C4-2B (cell line): ENCODE measurements at regions not wholly inside any gene's neighbourhood (a gene's known extent, or its start where the extent isn't known, plus 50 kb on each side); places are given as distances from the start of the nearest gene placed in this dataset.

Experiments
- CTCF ChIP-seq: fragments of 450-650 bp; conservative IDR thresholded peaks from 2 replicates; pipeline ENCODE4 v1.5.1; 2017; ENCODE audit warnings: mild to moderate bottlenecking
- ZFX ChIP-seq: fragments of 450-650 bp; IDR thresholded peaks from 2 replicates; pipeline ENCODE4 v1.6.1; 2017

GRCh38 chr7:25901658-25902057 is 250.3 kb upstream of the NFE2L3 start:
- no peak for TF ChIP-seq CTCF
- no peak for TF ChIP-seq ZFX
